A673 (cell line): ENCODE measurements at regions not wholly inside any gene's neighbourhood (a gene's known extent, or its start where the extent isn't known, plus 50 kb on each side); places are given as distances from the start of the nearest gene placed in this dataset.

Source experiments
- BruUV-seq: library from RNA; stranded (reverse); fragments of 400-500 nt; replicated peaks from 2 replicates; lab custom pipeline; 2021; lab: Mats Ljungman, UMichigan
- CTCF ChIA-PET: fragments of 300-600 bp; sonication (Branson Sonifier 250); formaldehyde crosslinking; loops from one replicate; lab custom pipeline; 2022; ENCODE audit warnings: antibody characterized with exemption; lab: Charles Lee
- POLR2A ChIA-PET: fragments of 300-600 bp; sonication (Branson Sonifier 250); formaldehyde crosslinking; loops from one replicate; lab custom pipeline; 2022; ENCODE audit warnings: antibody characterized with exemption; ENCODE audit not compliant: low non-redundant PET; lab: Charles Lee
- DNase-seq: peaks from one replicate; pipeline ENCODE4 v3.0.0-alpha.2; 2015; ENCODE audit warnings: low spot score
- H3K27ac ChIP-seq: fragments of 200-600 bp; sonication (generic); 2 replicates; pipeline ENCODE4 v1.5.1; 2016; ENCODE audit warnings: mixed run types, low read depth, mild to moderate bottlenecking, mixed read lengths, antibody characterized with exemption, low read length; ENCODE audit not compliant: poor library complexity, severe bottlenecking
- H3K27me3 ChIP-seq: fragments of 200-600 bp; sonication (generic); replicated peaks from 2 replicates; pipeline ENCODE4 v1.6.1; 2017; ENCODE audit warnings: mixed run types, low read depth, mild to moderate bottlenecking, mixed read lengths, antibody characterized with exemption, low read length; ENCODE audit not compliant: insufficient read depth, poor library complexity
- H3K36me3 ChIP-seq: fragments of 200-600 bp; sonication (generic); 2 replicates; pipeline ENCODE4 v1.6.1; 2016; ENCODE audit warnings: mixed run types, mild to moderate bottlenecking, mixed read lengths, antibody characterized with exemption, low read length; ENCODE audit not compliant: insufficient read depth, poor library complexity, severe bottlenecking
- H3K4me1 ChIP-seq: fragments of 200-600 bp; sonication (generic); 2 replicates; pipeline ENCODE4 v1.6.1; 2017; ENCODE audit warnings: mixed run types, mild to moderate bottlenecking, mixed read lengths, antibody characterized with exemption, low read length; ENCODE audit not compliant: insufficient read depth, poor library complexity, severe bottlenecking
- H3K4me3 ChIP-seq: fragments of 200-600 bp; sonication (generic); 2 replicates; pipeline ENCODE4 v1.5.1; 2016; ENCODE audit warnings: low read depth, mixed run types, mild to moderate bottlenecking, mixed read lengths, low read length; ENCODE audit not compliant: poor library complexity, severe bottlenecking
- H3K9me3 ChIP-seq: fragments of 200-600 bp; sonication (generic); 2 replicates; pipeline ENCODE4 v1.6.1; 2016; ENCODE audit warnings: mixed run types, low read depth, mild to moderate bottlenecking, mixed read lengths, antibody characterized with exemption, low read length; ENCODE audit not compliant: poor library complexity, severe bottlenecking
- EZH2 ChIP-seq: fragments of 200-600 bp; sonication (generic); IDR thresholded peaks from 2 replicates; pipeline ENCODE4 v1.6.1; 2017; ENCODE audit warnings: borderline replicate concordance, low read depth, mild to moderate bottlenecking, mixed read lengths, antibody characterized with exemption, low read length; ENCODE audit not compliant: poor library complexity, severe bottlenecking
- intact Hi-C: fragments of 100-400 bp; cut with micrococcal nuclease; formaldehyde crosslinking; loops from one replicate; pipeline ENCODE4 v1.10.0; 2022; ENCODE audit not compliant: unreplicated experiment
- TF ChIP-seq, protein P1 (sequence below): fragments of 300-800, 200-600 bp; sonication (generic); conservative IDR thresholded peaks from 2 replicates; pipeline ENCODE4 v1.5.1; 2017; ENCODE audit warnings: low read depth, mild to moderate bottlenecking, antibody characterized with exemption, low read length, moderate library complexity, mixed read lengths

DNA sequence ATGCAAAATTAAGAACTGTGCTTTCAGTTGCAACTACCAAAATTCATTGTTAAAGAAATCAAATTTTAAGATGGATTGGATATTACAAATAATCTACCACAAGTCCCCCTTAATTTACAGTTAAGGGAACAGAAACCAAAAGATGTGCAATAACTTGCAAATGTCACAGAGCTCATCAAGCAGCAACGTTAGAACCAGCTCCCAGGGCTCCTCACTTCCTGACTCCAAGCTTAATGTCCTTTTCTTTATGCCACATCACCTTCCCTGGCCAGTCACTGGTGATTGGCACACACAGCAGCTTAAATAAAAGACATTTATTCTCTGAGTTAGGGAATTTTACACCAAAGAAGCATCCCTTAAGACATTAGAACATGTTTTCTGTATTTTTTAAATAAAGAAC is 159.7 kb downstream of the RSL24D1 start:
- TF ChIP-seq, protein P1, sequence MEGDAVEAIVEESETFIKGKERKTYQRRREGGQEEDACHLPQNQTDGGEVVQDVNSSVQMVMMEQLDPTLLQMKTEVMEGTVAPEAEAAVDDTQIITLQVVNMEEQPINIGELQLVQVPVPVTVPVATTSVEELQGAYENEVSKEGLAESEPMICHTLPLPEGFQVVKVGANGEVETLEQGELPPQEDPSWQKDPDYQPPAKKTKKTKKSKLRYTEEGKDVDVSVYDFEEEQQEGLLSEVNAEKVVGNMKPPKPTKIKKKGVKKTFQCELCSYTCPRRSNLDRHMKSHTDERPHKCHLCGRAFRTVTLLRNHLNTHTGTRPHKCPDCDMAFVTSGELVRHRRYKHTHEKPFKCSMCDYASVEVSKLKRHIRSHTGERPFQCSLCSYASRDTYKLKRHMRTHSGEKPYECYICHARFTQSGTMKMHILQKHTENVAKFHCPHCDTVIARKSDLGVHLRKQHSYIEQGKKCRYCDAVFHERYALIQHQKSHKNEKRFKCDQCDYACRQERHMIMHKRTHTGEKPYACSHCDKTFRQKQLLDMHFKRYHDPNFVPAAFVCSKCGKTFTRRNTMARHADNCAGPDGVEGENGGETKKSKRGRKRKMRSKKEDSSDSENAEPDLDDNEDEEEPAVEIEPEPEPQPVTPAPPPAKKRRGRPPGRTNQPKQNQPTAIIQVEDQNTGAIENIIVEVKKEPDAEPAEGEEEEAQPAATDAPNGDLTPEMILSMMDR = no peak
- no peak for TF ChIP-seq EZH2
- no peak for DNase-seq
- CTCF ChIA-PET = no interaction called here
- Histone ChIP-seq H3K4me3 (no peak overlapping the region), H3K36me3 (no peaks in the 10 kb centered on the region), H3K27me3 (no peaks in the 10 kb centered on the region), H3K4me1 (no peaks in the 10 kb centered on the region), H3K9me3 (no peaks in the 10 kb centered on the region), H3K27ac (no peak overlapping the region)
- no TSS peak for BruUV-seq
- intact Hi-C loops = no loop called here
- POLR2A ChIA-PET = no interaction called here

DNA sequence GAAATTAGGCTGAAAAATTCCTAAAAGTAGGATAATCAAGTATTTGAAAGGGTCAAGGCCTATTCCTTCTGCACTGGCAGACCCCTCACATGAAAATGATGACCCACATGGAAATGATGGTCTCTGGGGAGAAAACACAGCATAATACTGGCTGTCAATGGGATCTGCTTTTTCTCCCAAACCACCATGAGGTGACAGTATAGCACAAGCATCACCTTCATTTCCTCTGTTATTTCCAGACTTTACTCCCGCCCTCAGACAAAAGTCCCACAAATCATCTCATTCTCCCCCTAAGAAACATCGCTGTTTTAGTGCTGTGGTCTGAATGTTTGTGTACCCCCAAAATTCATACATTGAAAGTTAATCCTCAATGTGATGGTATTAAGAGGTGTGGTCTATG is 161.0 kb downstream of the RSL24D1 start:
- BruUV-seq = no TSS peak
- no peaks in the 10 kb centered on the region for H3K4me1 ChIP-seq
- intact Hi-C loops = no loop called here
- POLR2A ChIA-PET = no interaction called here
- DNase-seq = no peak
- no peaks in the 10 kb centered on the region for H3K27me3 ChIP-seq
- H3K4me3 ChIP-seq = no peak overlapping the region
- CTCF ChIA-PET = no interaction called here
- no peaks in the 10 kb centered on the region for H3K36me3 ChIP-seq
- no peak overlapping the region for H3K27ac ChIP-seq
- TF ChIP-seq, protein P1 = no peak
- TF ChIP-seq EZH2 = no peak
- H3K9me3 ChIP-seq = no peaks in the 10 kb centered on the region

DNA sequence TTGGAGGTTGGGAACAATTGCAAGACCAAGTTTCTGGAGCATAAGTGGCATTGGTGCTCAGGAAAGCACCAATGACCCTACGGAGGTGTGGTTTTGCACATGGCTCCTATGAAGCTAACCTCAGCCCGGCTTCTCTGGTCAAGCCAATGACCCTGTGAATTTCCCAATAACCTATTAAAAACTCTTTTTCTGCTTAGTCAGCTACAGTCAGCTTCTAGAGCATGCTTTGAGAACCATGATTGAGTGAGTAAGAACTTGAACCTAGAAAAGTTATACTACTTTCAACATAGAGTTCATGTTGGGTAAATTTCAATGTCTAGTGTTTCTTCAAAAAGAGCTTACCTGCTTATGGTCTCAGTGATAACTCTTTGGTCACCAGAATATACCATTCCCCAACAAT is 163.2 kb downstream of the RSL24D1 start:
- Histone ChIP-seq H3K36me3 (no peaks in the 10 kb centered on the region), H3K4me1 (no peaks in the 10 kb centered on the region), H3K9me3 (no peaks in the 10 kb centered on the region), H3K4me3 (no peak overlapping the region), H3K27ac (no peak overlapping the region), H3K27me3 (no peaks in the 10 kb centered on the region)
- TF ChIP-seq, protein P1 = no peak
- TF ChIP-seq EZH2 = no peak
- DNase-seq = no peak
- POLR2A ChIA-PET = interaction anchor here (0.6 kb wide), 1 partner anchor 796 kb away, joined by 8 read pairs; no protein-coding TSS in a partner anchor
- intact Hi-C loops = no loop called here
- CTCF ChIA-PET = no interaction called here
- no TSS peak for BruUV-seq
